Umbilical cord (tissue), 1 donor: ENCODE measurements at regions not wholly inside any gene's neighbourhood (a gene's known extent, or its start where the extent isn't known, plus 50 kb on each side); places are given as distances from the start of the nearest gene placed in this dataset.
"Not testable (repeated sequence)": the region's sequence is repeated elsewhere in the genome, so short reads cannot be mapped to it uniquely, and the experiment has no call there.

Experiments used
- DNase-seq: peaks from one replicate; pipeline ENCODE4 v3.0.0-alpha.2; 2015; ENCODE audit warnings: low spot score

- no peak for DNase-seq
These were observed 50.6 kb upstream of the RNF182 start for GRCh38 chr6:13874191-13874549.

GRCh38 chr6:13873288-13874190 lies 51.2 kb upstream of the RNF182 start:
- peak; percentile 49 for DNase-seq

DNA sequence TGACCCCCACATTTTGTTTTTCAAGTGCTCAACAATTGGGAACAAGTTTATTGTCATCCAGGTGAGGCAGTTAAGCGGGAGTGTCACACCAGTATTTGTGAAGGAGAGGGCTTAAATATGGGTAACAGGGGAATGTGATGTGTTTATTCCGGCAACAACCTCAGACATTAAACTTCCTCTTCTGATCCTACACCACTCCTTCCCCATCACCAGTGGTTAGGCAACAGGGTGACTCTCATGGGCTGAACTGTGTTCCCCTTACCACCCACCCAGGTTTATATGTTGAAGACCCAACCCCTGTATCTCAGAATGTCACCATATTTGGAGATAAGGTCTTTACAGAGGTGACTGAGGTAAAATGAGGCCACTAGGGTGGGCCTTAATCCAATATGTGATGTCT lies 52.1 kb upstream of the RNF182 start:
- no peak for DNase-seq

DNA sequence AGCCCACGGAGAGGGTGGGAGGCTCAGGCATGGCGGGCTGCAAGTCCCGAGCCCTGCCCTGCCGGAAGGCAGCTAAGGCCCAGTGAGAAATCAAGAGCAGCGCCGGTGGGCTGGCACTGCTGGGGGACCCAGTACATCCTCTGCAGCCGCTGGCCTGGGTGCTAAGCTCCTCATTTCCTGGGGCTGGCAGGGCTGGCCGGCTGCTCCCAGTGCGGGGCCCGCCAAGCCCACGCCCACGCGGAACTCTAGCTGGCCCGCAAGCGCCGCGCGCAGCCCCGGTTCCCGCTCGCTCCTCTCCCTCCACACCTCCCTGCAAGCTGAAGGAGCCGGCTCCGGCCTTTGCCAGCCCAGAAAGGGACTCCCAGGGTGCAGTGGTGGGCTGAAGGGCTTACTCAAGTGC lies 52.7 kb upstream of the RNF182 start:
- not testable (repeated sequence) for DNase-seq

GRCh38 chr6:13870214-13870830 lies 54.4 kb upstream of the RNF182 start:
- no peak for DNase-seq

DNA sequence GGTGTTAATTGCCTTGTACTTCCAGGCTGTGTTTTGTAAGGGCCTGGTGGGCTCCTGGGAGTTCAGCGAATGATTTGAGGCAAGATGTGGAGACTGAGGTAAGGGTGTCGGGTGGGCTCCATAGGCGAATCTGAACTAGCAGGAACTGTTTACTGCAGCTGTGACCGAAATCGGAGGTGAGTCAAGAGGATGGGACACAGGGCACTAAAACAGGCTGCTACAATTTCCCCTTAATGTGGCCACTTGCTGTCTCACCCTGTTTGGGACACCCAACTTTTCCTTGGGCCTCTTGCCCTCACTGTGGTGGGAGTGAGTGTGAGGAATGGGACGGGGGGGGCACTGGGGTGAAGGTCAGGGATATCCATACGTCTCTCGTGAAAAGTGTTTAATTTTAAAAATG lies 53.9 kb upstream of the MCUR1 start:
- DNase-seq, result no peak

- no peak for DNase-seq
These were observed 51.9 kb upstream of the MCUR1 start for GRCh38 chr6:13866301-13866700.

DNA sequence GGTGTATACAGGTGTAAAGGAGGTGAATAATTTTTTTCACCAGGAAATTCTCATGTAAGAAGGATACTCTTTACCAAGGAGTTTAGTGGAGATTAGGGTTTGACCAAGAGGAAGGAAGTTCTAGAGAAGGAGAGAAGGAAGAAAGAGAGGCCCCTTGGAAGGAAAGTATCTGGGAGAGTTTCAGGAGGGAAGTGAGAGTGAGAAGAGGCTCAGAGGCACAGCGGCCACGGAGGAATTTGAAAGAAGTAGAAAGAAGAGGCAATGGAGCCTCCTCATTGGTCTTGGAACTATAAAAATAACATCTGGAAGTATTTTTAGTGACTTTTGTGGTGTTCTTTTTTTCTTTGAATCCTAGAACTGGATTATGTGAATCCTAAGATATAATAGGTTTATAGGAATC lies 50.8 kb upstream of the MCUR1 start:
- peak; percentile 36 for DNase-seq

- not testable (repeated sequence) for DNase-seq
These were observed 50.3 kb upstream of the MCUR1 start for GRCh38 chr6:13864669-13865068.
